Activated CD8-positive, alpha-beta T cell treated with anti-CD3 and anti-CD28 coated beads for 36 hours (primary cell): ENCODE measurements at regions not wholly inside any gene's neighbourhood (a gene's known extent, or its start where the extent isn't known, plus 50 kb on each side); places are given as distances from the start of the nearest gene placed in this dataset.
"Not testable (repeated sequence)": the region's sequence is repeated elsewhere in the genome, so short reads cannot be mapped to it uniquely, and the experiment has no call there.

Experiments used
- ATAC-seq: fragments of 200-7000 bp; cut with Tn5 transposase; one replicate; pipeline ENCODE4 v1.10.0; 2021; ENCODE audit warnings: mild to moderate bottlenecking, moderate library complexity
- CTCF ChIA-PET: fragments of 350-600 bp; sonication (Branson Sonifier 250); formaldehyde crosslinking; loops from one replicate; lab custom pipeline; 2021; ENCODE audit warnings: antibody characterized with exemption; lab: Charles Lee
- POLR2A ChIA-PET: fragments of 350-600 bp; sonication (Branson Sonifier 250); formaldehyde crosslinking; loops from one replicate; lab custom pipeline; 2021; ENCODE audit warnings: antibody characterized with exemption; lab: Charles Lee
- DNase-seq: peaks from one replicate; pipeline ENCODE4 v3.0.0-alpha.2; 2020
- H3K27ac Mint-ChIP-seq: one replicate; pipeline ENCODE4 v1.8.0; 2021; ENCODE audit warnings: mild to moderate bottlenecking, mixed read lengths
- H3K27me3 Mint-ChIP-seq: one replicate; pipeline ENCODE4 v1.8.0; 2021; ENCODE audit warnings: mixed read lengths
- H3K36me3 Mint-ChIP-seq: one replicate; pipeline ENCODE4 v1.8.0; 2021; ENCODE audit warnings: low read depth, mixed read lengths
- H3K4me1 Mint-ChIP-seq: one replicate; pipeline ENCODE4 v1.8.0; 2021; ENCODE audit warnings: low read depth, mixed read lengths
- H3K4me3 Mint-ChIP-seq: one replicate; pipeline ENCODE4 v1.8.0; 2021; ENCODE audit warnings: mild to moderate bottlenecking, moderate library complexity, mixed read lengths
- H3K9me3 Mint-ChIP-seq: one replicate; pipeline ENCODE4 v1.8.0; 2021; ENCODE audit warnings: mixed read lengths
- intact Hi-C: fragments of 100-400 bp; cut with micrococcal nuclease; formaldehyde crosslinking; loops from one replicate; pipeline ENCODE4 v1.10.0; 2022
- TF ChIP-seq, protein P1 (sequence below): fragments of 200-600 bp; IDR thresholded peaks from one replicate; pipeline ENCODE4 v1.8.0; 2022; ENCODE audit warnings: antibody characterized with exemption, mild to moderate bottlenecking

DNA sequence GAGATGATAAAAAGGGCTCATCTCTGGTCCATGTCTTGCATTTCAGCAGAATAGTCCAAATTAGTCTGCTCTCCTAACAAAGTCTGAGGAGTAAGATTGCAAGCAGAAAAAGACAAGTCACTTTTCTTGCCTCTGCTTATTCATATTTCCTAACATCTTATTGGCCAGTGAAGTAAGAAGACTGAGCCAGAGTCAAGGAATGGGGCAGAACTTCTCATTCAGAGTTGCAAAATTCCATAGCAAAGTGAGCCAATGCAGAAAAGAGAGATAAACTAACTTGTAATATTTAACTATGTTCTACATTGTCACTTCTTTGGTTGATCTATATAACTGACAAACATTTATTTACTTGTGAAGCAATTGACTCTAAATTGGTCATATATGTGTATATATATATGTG is 2304.0 kb downstream of the ARAP2 start:
- DNase-seq: no peak
- Mint-ChIP-seq H3K27ac (no peak overlapping the region), H3K4me3 (no peak overlapping the region), H3K4me1 (no peaks in the 10 kb centered on the region), H3K27me3 (no peaks in the 10 kb centered on the region), H3K36me3 (no peaks in the 10 kb centered on the region), H3K9me3 (peaks cover 11% of the 10 kb centered on the region)
- POLR2A ChIA-PET: no interaction called here
- TF ChIP-seq, protein P1, sequence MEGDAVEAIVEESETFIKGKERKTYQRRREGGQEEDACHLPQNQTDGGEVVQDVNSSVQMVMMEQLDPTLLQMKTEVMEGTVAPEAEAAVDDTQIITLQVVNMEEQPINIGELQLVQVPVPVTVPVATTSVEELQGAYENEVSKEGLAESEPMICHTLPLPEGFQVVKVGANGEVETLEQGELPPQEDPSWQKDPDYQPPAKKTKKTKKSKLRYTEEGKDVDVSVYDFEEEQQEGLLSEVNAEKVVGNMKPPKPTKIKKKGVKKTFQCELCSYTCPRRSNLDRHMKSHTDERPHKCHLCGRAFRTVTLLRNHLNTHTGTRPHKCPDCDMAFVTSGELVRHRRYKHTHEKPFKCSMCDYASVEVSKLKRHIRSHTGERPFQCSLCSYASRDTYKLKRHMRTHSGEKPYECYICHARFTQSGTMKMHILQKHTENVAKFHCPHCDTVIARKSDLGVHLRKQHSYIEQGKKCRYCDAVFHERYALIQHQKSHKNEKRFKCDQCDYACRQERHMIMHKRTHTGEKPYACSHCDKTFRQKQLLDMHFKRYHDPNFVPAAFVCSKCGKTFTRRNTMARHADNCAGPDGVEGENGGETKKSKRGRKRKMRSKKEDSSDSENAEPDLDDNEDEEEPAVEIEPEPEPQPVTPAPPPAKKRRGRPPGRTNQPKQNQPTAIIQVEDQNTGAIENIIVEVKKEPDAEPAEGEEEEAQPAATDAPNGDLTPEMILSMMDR: no peak
- ATAC-seq: no peak
- CTCF ChIA-PET: no interaction called here
- intact Hi-C loops: no loop called here

DNA sequence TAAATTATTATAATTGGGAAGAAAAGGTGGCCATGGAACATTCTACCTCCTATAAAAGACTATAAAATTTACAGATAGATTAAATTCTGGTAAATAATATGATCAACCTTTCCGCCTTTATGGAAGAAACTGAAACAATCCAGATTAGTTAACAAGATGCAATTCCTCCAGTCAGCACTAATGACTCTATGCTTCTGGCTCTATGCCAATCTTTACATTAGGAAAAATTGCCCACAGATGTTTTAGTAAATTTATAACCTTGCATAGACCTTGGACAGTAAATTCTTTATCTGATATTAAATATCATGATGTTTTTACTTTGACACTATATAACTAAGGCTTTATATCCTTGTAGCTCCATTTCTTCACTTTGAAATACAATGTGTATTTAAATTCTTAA is 2302.5 kb downstream of the ARAP2 start:
- ATAC-seq (no peak), DNase-seq (no peak)
- intact Hi-C loops: no loop called here
- TF ChIP-seq, protein P1: no peak
- no peak overlapping the region for H3K4me3 Mint-ChIP-seq
- ChIA-PET POLR2A (no interaction called here), CTCF (no interaction called here)
- no peak overlapping the region for H3K27ac Mint-ChIP-seq
- peaks cover 9% of the 10 kb centered on the region for H3K9me3 Mint-ChIP-seq
- no peaks in the 10 kb centered on the region for H3K4me1 Mint-ChIP-seq
- no peaks in the 10 kb centered on the region for H3K27me3 Mint-ChIP-seq
- H3K36me3 Mint-ChIP-seq: no peaks in the 10 kb centered on the region

DNA sequence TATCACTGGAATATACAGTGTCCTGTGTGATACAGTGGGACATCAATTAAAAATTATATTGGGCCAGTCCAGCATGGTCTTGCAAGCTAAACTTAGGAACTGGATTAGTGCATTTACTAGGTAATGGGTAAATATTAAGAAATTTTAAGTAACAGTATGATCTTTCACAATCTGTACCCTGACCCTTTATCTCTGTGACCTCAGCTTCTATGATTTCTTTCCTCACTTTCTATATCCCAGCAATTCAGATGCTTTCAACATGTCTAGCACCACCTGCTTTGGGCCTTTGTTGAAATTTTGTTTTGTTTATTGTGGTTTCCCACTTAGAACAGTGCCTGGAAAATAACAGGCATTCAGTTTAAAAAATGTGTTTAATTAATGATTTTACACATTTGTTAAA is 2295.4 kb downstream of the ARAP2 start:
- Mint-ChIP-seq H3K36me3 (no peaks in the 10 kb centered on the region), H3K27ac (no peak overlapping the region), H3K9me3 (peaks cover 3% of the 10 kb centered on the region), H3K4me1 (no peaks in the 10 kb centered on the region), H3K4me3 (no peak overlapping the region), H3K27me3 (no peaks in the 10 kb centered on the region)
- POLR2A ChIA-PET: no interaction called here
- CTCF ChIA-PET: no interaction called here
- DNase-seq (no peak), ATAC-seq (no peak)
- intact Hi-C loops: no loop called here
- TF ChIP-seq, protein P1: no peak

DNA sequence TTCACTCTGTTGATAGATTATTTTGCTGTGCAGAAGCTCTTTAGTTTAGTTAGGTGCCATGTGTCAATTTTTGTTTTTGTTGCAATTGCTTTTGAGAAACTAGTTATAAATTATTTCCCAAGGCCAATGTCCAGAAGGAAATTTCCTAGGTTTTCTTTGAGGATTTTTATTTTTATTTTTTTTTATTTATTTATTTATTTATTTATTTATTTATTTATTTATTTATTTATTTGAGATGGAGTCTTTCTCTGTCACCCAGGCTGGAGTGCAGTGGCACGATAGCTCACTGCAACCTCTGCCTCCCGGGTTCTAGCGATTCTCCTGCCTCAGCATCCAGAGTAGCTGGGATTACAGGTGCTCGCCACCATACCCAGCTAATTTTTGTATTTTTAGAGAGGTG is 2290.5 kb downstream of the ARAP2 start:
- H3K27me3 Mint-ChIP-seq, H3K4me3 Mint-ChIP-seq, POLR2A ChIA-PET, intact Hi-C loops, DNase-seq, H3K4me1 Mint-ChIP-seq, CTCF ChIA-PET, ATAC-seq, H3K27ac Mint-ChIP-seq, H3K36me3 Mint-ChIP-seq: not testable (repeated sequence)
- H3K9me3 Mint-ChIP-seq: peaks cover 20% of the 10 kb centered on the region

DNA sequence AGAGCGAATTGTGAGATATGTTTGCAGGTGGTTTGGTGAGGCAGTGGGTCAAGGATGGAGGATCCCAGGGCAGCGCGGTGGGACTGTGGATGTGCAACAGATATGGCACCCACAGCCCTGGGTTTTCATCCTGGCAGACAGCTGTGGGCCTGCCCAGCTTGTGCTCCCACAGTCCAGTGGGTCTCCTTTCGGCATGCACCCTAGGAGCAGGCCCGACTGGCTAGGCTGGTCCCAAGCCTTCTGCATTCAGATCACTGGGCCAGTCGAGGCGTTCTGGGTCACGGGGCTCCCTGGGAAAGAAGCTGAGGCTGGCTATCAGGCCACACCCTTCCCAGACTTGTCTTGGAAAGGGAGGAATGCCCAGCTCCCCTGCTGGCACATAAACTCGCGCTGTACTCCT is 2289.6 kb downstream of the ARAP2 start:
- POLR2A ChIA-PET: no interaction called here
- Mint-ChIP-seq H3K4me1 (no peaks in the 10 kb centered on the region), H3K27me3 (no peaks in the 10 kb centered on the region), H3K27ac (no peak overlapping the region), H3K36me3 (no peaks in the 10 kb centered on the region), H3K4me3 (no peak overlapping the region), H3K9me3 (peaks cover 20% of the 10 kb centered on the region)
- CTCF ChIA-PET: no interaction called here
- TF ChIP-seq, protein P1: no peak
- ATAC-seq: no peak
- intact Hi-C loops: no loop called here
- DNase-seq: no peak

DNA sequence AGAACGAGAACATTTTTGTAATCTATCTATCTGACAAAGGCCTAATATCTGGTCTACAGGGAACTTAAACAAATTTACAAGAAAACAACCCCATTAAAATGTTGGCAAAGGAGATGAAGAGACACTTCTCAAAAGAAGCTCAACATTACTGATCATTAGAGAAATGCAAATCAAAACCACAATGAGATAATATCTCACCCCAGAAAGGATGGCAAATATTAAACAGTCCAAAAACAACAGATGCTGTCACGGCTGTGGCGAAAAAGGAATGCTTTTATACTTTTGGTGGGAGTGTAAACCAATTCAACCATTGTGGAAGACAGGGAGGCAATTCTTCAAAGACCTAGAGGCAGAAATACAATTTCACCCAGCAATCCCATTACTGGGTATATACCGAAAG is 2284.8 kb downstream of the ARAP2 start:
- ATAC-seq (no peak), DNase-seq (no peak)
- Mint-ChIP-seq H3K27ac (no peak overlapping the region), H3K36me3 (no peaks in the 10 kb centered on the region), H3K9me3 (peaks cover 21% of the 10 kb centered on the region), H3K4me3 (no peak overlapping the region), H3K27me3 (no peaks in the 10 kb centered on the region), H3K4me1 (no peaks in the 10 kb centered on the region)
- ChIA-PET POLR2A (no interaction called here), CTCF (no interaction called here)
- TF ChIP-seq, protein P1: no peak
- intact Hi-C loops: no loop called here
